ENCODE measurements at regions not wholly inside any gene's neighbourhood (a gene's known extent, or its start where the extent isn't known, plus 50 kb on each side); places are given as distances from the start of the nearest gene placed in this dataset.

GRCh38 chr2:129767346-129768035, 212.0 kb upstream of the RAB6C start:
- DNase-seq (no peak), ATAC-seq (no peak)
- Histone ChIP-seq H3K9me3 (ENCODE audit: control insufficient read depth in 2 of 3, low read length in 3 of 3) (no peaks in the 10 kb centered on the region), H3K27me3 (ENCODE audit: control insufficient read depth in 2 of 2, insufficient read depth in 2 of 2, low read length in 2 of 2) (no peaks in the 10 kb centered on the region), H3K36me3 (ENCODE audit: control insufficient read depth in 2 of 3, insufficient read depth in 3 of 3, low read length in 3 of 3) (no peaks in the 10 kb centered on the region), H3K4me3 (ENCODE audit: low read length) (no peak overlapping the region), H3K4me1 (ENCODE audit: control insufficient read depth in 2 of 2, insufficient read depth in 2 of 2, low read length in 2 of 2) (no peaks in the 10 kb centered on the region), H3K27ac (ENCODE audit: low read depth, low read length) (no peak overlapping the region)
- ChIA-PET POLR2A (no interaction called here), CTCF (no interaction called here)
- no peak overlapping the region for H3K4me3 Mint-ChIP-seq
- no peak overlapping the region for H3K27ac Mint-ChIP-seq
- peaks cover 0 to 13% (median under 1%) of the 10 kb centered on the region in 11 donors for H3K9me3 Mint-ChIP-seq
- no peaks in the 10 kb centered on the region for H3K36me3 Mint-ChIP-seq
- no peaks in the 10 kb centered on the region for H3K4me1 Mint-ChIP-seq
- intact Hi-C loops (cut with micrococcal nuclease): no loop called here
- H3K27me3 Mint-ChIP-seq: peaks cover 0 to 19% (median 0%) of the 10 kb centered on the region in 5 donors

GRCh38 chr2:129768036-129768386, 211.5 kb upstream of the RAB6C start:
- Histone ChIP-seq H3K27me3 (ENCODE audit: control insufficient read depth in 2 of 2, insufficient read depth in 2 of 2, low read length in 2 of 2) (no peaks in the 10 kb centered on the region), H3K9me3 (ENCODE audit: control insufficient read depth in 2 of 3, low read length in 3 of 3) (no peaks in the 10 kb centered on the region), H3K4me3 (ENCODE audit: low read length) (no peak overlapping the region), H3K4me1 (ENCODE audit: control insufficient read depth in 2 of 2, insufficient read depth in 2 of 2, low read length in 2 of 2) (no peaks in the 10 kb centered on the region), H3K27ac (ENCODE audit: low read depth, low read length) (no peak overlapping the region), H3K36me3 (ENCODE audit: control insufficient read depth in 2 of 3, insufficient read depth in 3 of 3, low read length in 3 of 3) (no peaks in the 10 kb centered on the region)
- POLR2A ChIA-PET: no interaction called here
- peaks cover 0 to 15% (median 3%) of the 10 kb centered on the region in 11 donors for H3K9me3 Mint-ChIP-seq
- ATAC-seq: no peak
- peaks cover 0 to 19% (median 2%) of the 10 kb centered on the region in 5 donors for H3K27me3 Mint-ChIP-seq
- H3K4me1 Mint-ChIP-seq: no peaks in the 10 kb centered on the region
- intact Hi-C loops (cut with micrococcal nuclease): no loop called here
- DNase-seq: no peak
- H3K4me3 Mint-ChIP-seq: no peak overlapping the region
- H3K36me3 Mint-ChIP-seq: no peaks in the 10 kb centered on the region
- no peak overlapping the region for H3K27ac Mint-ChIP-seq
- CTCF ChIA-PET: no interaction called here

- H3K27ac ChIP-seq (ENCODE audit: low read depth, low read length): no peak overlapping the region
- Mint-ChIP-seq H3K4me1 (no peaks in the 10 kb centered on the region), H3K36me3 (peaks cover 0 to 3% (median 0%) of the 10 kb centered on the region in 5 donors), H3K9me3 (peaks cover 0 to 21% (median 3%) of the 10 kb centered on the region in 11 donors), H3K27ac (no peak overlapping the region), H3K27me3 (peaks cover 0 to 19% (median 2%) of the 10 kb centered on the region in 5 donors), H3K4me3 (no peak overlapping the region)
- POLR2A ChIA-PET: no interaction called here
- DNase-seq (no peak), ATAC-seq (no peak)
- no peaks in the 10 kb centered on the region for H3K9me3 ChIP-seq (ENCODE audit: control insufficient read depth in 2 of 3, low read length in 3 of 3)
- H3K4me3 ChIP-seq (ENCODE audit: low read length): no peak overlapping the region
- no peaks in the 10 kb centered on the region for H3K27me3 ChIP-seq (ENCODE audit: control insufficient read depth in 2 of 2, insufficient read depth in 2 of 2, low read length in 2 of 2)
- intact Hi-C loops (cut with micrococcal nuclease): no loop called here
- no peaks in the 10 kb centered on the region for H3K36me3 ChIP-seq (ENCODE audit: control insufficient read depth in 2 of 3, insufficient read depth in 3 of 3, low read length in 3 of 3)
- CTCF ChIA-PET: no interaction called here
- no peaks in the 10 kb centered on the region for H3K4me1 ChIP-seq (ENCODE audit: control insufficient read depth in 2 of 2, insufficient read depth in 2 of 2, low read length in 2 of 2)
These were observed 210.8 kb upstream of the RAB6C start for GRCh38 chr2:129768485-129769184.

GRCh38 chr2:129769185-129769991, 210.1 kb upstream of the RAB6C start:
- H3K4me3 ChIP-seq (ENCODE audit: low read length): no peak overlapping the region

GRCh38 chr2:129771418-129772189, 207.9 kb upstream of the RAB6C start:
- Histone ChIP-seq H3K27me3 (ENCODE audit: control insufficient read depth in 2 of 2, insufficient read depth in 2 of 2, low read length in 2 of 2) (no peaks in the 10 kb centered on the region), H3K36me3 (ENCODE audit: control insufficient read depth in 2 of 3, insufficient read depth in 3 of 3, low read length in 3 of 3) (no peaks in the 10 kb centered on the region), H3K4me3 (ENCODE audit: low read length) (no peak overlapping the region), H3K9me3 (ENCODE audit: control insufficient read depth in 2 of 3, low read length in 3 of 3) (no peaks in the 10 kb centered on the region), H3K27ac (ENCODE audit: low read depth, low read length) (no peak overlapping the region), H3K4me1 (ENCODE audit: control insufficient read depth in 2 of 2, insufficient read depth in 2 of 2, low read length in 2 of 2) (no peaks in the 10 kb centered on the region)
- CTCF ChIA-PET: no interaction called here
- POLR2A ChIA-PET: no interaction called here
- peaks cover 0 to 8% (median 2%) of the 10 kb centered on the region in 5 donors for H3K27me3 Mint-ChIP-seq
- peaks cover 0 to 21% (median 3%) of the 10 kb centered on the region in 11 donors for H3K9me3 Mint-ChIP-seq
- peaks cover 0 to 4% (median 0%) of the 10 kb centered on the region in 5 donors for H3K36me3 Mint-ChIP-seq
- DNase-seq (no peak), ATAC-seq (no peak)
- peak overlapping the region in 1 of 9 donors; percentile 66 for H3K27ac Mint-ChIP-seq
- H3K4me3 Mint-ChIP-seq: no peak overlapping the region
- H3K4me1 Mint-ChIP-seq: no peaks in the 10 kb centered on the region
- intact Hi-C loops (cut with micrococcal nuclease): no loop called here

More at GRCh38 chr2:129769185-129769991, 210.1 kb upstream of the RAB6C start:
- intact Hi-C loops (cut with micrococcal nuclease): no loop called here
- H3K27ac ChIP-seq (ENCODE audit: low read depth, low read length): no peak overlapping the region
- H3K4me1 Mint-ChIP-seq: no peaks in the 10 kb centered on the region
- H3K9me3 ChIP-seq (ENCODE audit: control insufficient read depth in 2 of 3, low read length in 3 of 3): no peaks in the 10 kb centered on the region
- H3K27ac Mint-ChIP-seq: no peak overlapping the region
- peaks cover 0 to 19% (median 2%) of the 10 kb centered on the region in 5 donors for H3K27me3 Mint-ChIP-seq
- peaks cover 0 to 4% (median 0%) of the 10 kb centered on the region in 5 donors for H3K36me3 Mint-ChIP-seq
- no peak overlapping the region for H3K4me3 Mint-ChIP-seq
- DNase-seq: no peak
- CTCF ChIA-PET: interaction anchor here (0.6 kb wide), 1 partner anchor 585 kb away, joined by 3 read pairs; no protein-coding TSS in a partner anchor
- POLR2A ChIA-PET: no interaction called here
- no peaks in the 10 kb centered on the region for H3K27me3 ChIP-seq (ENCODE audit: control insufficient read depth in 2 of 2, insufficient read depth in 2 of 2, low read length in 2 of 2)
- no peak for ATAC-seq
- no peaks in the 10 kb centered on the region for H3K4me1 ChIP-seq (ENCODE audit: control insufficient read depth in 2 of 2, insufficient read depth in 2 of 2, low read length in 2 of 2)
- peaks cover 0 to 21% (median 3%) of the 10 kb centered on the region in 11 donors for H3K9me3 Mint-ChIP-seq
- no peaks in the 10 kb centered on the region for H3K36me3 ChIP-seq (ENCODE audit: control insufficient read depth in 2 of 3, insufficient read depth in 3 of 3, low read length in 3 of 3)

- Mint-ChIP-seq H3K27ac (no peak overlapping the region), H3K36me3 (peaks cover 0 to 4% (median 0%) of the 10 kb centered on the region in 5 donors), H3K27me3 (peaks cover 0 to 9% (median 2%) of the 10 kb centered on the region in 5 donors), H3K4me3 (no peak overlapping the region), H3K9me3 (peaks cover 0 to 18% (median 3%) of the 10 kb centered on the region in 11 donors), H3K4me1 (no peaks in the 10 kb centered on the region)
- Histone ChIP-seq H3K27me3 (ENCODE audit: control insufficient read depth in 2 of 2, insufficient read depth in 2 of 2, low read length in 2 of 2) (no peaks in the 10 kb centered on the region), H3K9me3 (ENCODE audit: control insufficient read depth in 2 of 3, low read length in 3 of 3) (no peaks in the 10 kb centered on the region), H3K27ac (ENCODE audit: low read depth, low read length) (no peak overlapping the region), H3K4me3 (ENCODE audit: low read length) (no peak overlapping the region), H3K4me1 (ENCODE audit: control insufficient read depth in 2 of 2, insufficient read depth in 2 of 2, low read length in 2 of 2) (no peaks in the 10 kb centered on the region), H3K36me3 (ENCODE audit: control insufficient read depth in 2 of 3, insufficient read depth in 3 of 3, low read length in 3 of 3) (no peaks in the 10 kb centered on the region)
- ChIA-PET POLR2A (no interaction called here), CTCF (no interaction called here)
- intact Hi-C loops (cut with micrococcal nuclease): no loop called here
- DNase-seq (no peak), ATAC-seq (no peak)
These were observed 207.3 kb upstream of the RAB6C start for GRCh38 chr2:129772190-129772579.

Data from naive thymus-derived CD4-positive, alpha-beta T cell (primary cell).